GM06990 (cell line): ENCODE measurements at regions not wholly inside any gene's neighbourhood (a gene's known extent, or its start where the extent isn't known, plus 50 kb on each side); places are given as distances from the start of the nearest gene placed in this dataset.

Source experiments
- DNase-seq: peaks from one replicate; pipeline ENCODE4 v3.0.0-alpha.2; 2011; ENCODE audit not compliant: insufficient read length; ENCODE audit errors: extremely low read depth
- H3K27me3 ChIP-seq: replicated peaks from 2 replicates; pipeline ENCODE4 v1.6.0; 2011; ENCODE audit warnings: low read length; ENCODE audit not compliant: control insufficient read depth, insufficient read depth
- H3K36me3 ChIP-seq: 2 replicates; pipeline ENCODE4 v1.5.1; 2011; ENCODE audit warnings: low read length; ENCODE audit not compliant: control insufficient read depth, insufficient read depth
- H3K4me3 ChIP-seq: replicated peaks from 2 replicates; pipeline ENCODE4 v1.5.1; 2011; ENCODE audit warnings: low read depth, mild to moderate bottlenecking, control low read depth, low read length
- TF ChIP-seq, protein P1 (sequence below): IDR thresholded peaks from 2 replicates; pipeline ENCODE4 v1.5.1; 2011; ENCODE audit warnings: low read length, control low read depth, mild to moderate bottlenecking, inconsistent platforms; ENCODE audit not compliant: insufficient read depth, poor library complexity, severe bottlenecking

DNA sequence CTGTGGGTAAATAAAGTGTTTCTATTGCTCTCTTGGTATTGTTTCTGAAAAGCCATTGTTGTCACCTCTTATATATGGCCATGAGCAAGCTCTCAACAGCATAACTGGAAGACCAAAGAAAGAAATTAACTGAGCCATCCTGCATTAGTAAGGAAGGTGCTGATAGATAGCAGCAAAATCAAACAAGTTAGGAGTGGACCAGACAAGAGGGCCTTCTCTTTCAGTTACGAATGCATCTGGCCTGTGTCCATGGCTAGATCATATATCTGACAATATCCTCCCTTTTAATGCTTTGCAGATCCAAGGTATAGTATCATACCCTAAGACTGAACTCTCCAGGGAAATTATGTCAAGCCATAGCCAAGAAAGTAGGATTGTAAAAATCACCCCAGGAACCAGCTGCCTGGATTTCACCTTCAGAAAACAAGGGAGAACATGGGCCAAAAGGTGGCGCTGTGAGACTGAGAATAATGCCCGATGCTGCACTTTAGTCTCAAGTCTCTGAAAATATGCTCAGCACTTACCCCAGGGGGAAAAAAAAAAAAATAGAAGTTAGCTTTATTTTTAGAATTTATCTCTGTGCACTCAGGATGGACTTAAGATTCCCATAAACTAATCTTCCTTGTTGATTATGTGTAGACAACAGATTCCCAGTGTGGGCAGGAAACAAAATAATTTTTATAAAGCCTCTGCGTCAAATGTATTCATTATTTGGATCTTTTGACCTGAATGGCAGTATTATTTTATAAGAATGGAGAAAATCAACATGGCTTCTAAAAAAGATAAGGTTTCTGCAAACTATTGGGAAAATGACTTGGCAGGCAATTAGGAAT is 415.1 kb downstream of the ETS1 start:
- DNase-seq = peak; percentile 12
- Histone ChIP-seq H3K4me3 (no peak overlapping the region), H3K36me3 (no peaks in the 10 kb centered on the region), H3K27me3 (no peaks in the 10 kb centered on the region; the same call in 1 of the 2 replicates)
- TF ChIP-seq, protein P1, sequence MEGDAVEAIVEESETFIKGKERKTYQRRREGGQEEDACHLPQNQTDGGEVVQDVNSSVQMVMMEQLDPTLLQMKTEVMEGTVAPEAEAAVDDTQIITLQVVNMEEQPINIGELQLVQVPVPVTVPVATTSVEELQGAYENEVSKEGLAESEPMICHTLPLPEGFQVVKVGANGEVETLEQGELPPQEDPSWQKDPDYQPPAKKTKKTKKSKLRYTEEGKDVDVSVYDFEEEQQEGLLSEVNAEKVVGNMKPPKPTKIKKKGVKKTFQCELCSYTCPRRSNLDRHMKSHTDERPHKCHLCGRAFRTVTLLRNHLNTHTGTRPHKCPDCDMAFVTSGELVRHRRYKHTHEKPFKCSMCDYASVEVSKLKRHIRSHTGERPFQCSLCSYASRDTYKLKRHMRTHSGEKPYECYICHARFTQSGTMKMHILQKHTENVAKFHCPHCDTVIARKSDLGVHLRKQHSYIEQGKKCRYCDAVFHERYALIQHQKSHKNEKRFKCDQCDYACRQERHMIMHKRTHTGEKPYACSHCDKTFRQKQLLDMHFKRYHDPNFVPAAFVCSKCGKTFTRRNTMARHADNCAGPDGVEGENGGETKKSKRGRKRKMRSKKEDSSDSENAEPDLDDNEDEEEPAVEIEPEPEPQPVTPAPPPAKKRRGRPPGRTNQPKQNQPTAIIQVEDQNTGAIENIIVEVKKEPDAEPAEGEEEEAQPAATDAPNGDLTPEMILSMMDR = peak; percentile 75

DNA sequence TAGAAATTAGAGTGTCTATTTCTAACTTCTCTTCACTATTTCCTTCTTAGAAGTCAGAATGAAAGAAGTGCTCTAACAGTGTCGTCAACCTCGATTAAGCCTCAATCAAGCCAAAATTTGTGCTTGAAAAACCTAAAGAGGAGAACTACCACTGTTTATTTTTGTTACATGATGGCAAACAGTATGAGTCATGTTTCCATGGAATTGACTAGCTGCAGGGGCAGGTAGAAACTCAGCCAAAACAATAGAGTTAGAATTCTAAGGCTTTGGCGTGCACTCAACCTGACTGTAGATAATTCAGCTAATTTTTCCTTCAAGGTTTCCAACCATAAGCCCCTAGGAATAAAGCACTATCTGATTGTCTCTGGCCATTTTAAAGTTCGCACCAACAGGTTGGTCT is 415.9 kb downstream of the ETS1 start:
- H3K27me3 ChIP-seq = no peaks in the 10 kb centered on the region
- TF ChIP-seq, protein P1 = no peak
- no peak overlapping the region for H3K4me3 ChIP-seq
- no peak for DNase-seq
- H3K36me3 ChIP-seq = no peaks in the 10 kb centered on the region

DNA sequence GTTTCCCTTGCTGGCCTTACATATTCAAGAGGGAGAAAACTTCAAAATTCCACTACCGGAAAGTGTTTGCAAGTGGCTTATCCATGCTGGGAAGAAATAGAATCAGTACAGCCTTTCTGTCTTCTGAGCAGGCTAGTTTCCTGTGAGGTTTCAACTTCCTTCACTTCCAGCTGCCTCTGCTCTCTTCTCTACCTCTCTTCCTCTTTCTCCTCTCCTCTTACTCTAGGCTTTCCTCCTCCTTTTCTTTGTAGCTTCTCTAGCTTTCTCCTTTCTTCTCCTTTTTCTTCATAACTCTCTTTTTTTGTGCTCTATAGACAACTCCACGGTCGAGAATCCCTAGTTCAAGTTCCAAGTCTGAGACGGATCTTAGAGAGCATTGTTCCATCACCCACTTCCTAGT is 421.8 kb downstream of the ETS1 start:
- Histone ChIP-seq H3K27me3 (no peaks in the 10 kb centered on the region), H3K4me3 (no peak overlapping the region), H3K36me3 (no peaks in the 10 kb centered on the region)
- TF ChIP-seq, protein P1 = no peak
- no peak for DNase-seq

DNA sequence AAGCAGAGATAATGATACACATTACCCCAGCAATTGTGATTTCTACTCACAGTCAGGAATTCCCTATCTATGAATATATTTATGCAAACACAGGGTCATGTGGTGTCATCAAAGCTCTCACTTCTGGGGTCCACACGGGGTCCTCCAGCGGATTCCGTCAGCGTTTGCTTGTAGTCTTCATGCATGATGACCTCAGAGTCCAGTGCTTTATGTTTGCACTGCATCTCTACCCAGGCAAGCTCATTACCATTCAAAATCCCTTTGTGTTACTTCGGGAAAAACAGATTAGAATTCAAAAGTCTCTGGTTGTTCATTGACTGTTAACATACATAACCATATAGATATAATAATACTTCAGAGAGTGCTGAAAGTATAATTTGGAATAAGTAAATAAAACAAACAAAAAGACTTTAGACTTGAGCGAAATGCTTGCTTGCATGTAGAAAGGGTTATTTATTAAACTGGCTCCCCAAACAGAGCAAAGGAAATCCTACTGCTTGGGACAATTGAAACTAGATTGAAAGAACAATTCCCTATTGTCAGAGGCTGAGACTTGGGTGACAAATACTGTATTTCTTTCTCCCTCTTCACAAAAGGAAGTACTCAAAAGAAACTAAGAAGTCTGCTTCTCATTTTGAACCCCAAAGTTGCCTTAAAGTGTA is 423.1 kb downstream of the ETS1 start:
- no peak for DNase-seq
- no peak overlapping the region for H3K4me3 ChIP-seq
- H3K36me3 ChIP-seq = no peaks in the 10 kb centered on the region
- TF ChIP-seq, protein P1 = no peak
- H3K27me3 ChIP-seq = no peaks in the 10 kb centered on the region

DNA sequence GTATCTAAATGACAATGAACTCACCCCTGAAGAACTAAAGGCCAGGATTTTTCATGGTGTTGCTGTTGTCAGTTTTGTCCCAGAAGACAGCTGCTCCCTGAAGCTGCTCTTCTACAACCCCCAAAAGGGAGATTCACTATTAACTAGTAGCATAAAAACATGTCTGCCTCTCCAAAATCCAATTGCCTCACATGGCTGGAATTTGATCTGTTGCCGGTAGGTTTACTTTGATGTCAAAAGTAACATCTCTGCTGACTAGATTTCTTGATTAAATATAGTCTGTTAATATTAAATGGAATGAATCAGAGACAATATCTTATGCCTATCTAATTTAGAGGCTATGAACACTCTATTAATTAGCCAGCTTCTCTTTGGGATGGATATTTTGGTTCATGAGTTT is 425.4 kb downstream of the ETS1 start:
- DNase-seq = no peak
- no peak overlapping the region for H3K4me3 ChIP-seq
- H3K27me3 ChIP-seq = no peaks in the 10 kb centered on the region
- H3K36me3 ChIP-seq = no peaks in the 10 kb centered on the region
- TF ChIP-seq, protein P1 = no peak
